ENCODE measurements at regions not wholly inside any gene's neighbourhood (a gene's known extent, or its start where the extent isn't known, plus 50 kb on each side); places are given as distances from the start of the nearest gene placed in this dataset.

DNA sequence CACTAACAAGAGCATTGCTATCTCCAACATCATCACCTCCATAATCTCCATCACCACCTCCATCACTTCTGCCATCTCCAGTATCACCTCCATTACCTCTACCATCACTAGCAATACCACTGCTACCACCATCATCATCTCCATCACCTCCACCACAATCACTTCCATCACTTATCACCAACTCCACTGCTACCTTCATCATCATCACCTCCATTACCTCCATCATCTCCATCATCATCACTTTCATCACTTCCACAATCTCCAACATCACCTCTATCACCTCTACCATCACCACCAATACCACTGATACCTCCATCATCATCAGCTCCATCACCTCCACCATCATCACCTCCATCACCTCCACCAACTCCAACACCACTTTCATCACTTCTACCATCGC, 102.4 kb upstream of the TMEM132C start:
- Histone ChIP-seq H3K27me3 (ENCODE audit: insufficient read depth, low read length) (no peaks in the 10 kb centered on the region), H4K20me1 (ENCODE audit: control insufficient read depth, insufficient read depth, insufficient read length) (no peaks in the 10 kb centered on the region), H4K8ac (replicated peaks; ENCODE audit: insufficient read length, low read depth, low read length) (no peak overlapping the region), H4K5ac (ENCODE audit: insufficient read length, low read depth, low read length) (no peak overlapping the region), H3K56ac (ENCODE audit: insufficient read length, low read depth, low read length) (no peak overlapping the region), H2BK5ac (ENCODE audit: insufficient read length, low read length) (no peak overlapping the region), H3K23me2 (ENCODE audit: insufficient read length, low read depth, low read length, poor library complexity, severe bottlenecking) (no peaks in the 10 kb centered on the region), H3K23ac (ENCODE audit: insufficient read length, low read depth, low read length) (no peak overlapping the region), H2BK15ac (ENCODE audit: low read depth, low read length) (no peak overlapping the region), H3K18ac (ENCODE audit: insufficient read length, low read depth, low read length) (no peak overlapping the region), H3K79me2 (ENCODE audit: insufficient read depth, low read length) (no peaks in the 10 kb centered on the region), H3K4ac (ENCODE audit: low read depth, low read length) (no peak overlapping the region), H3K4me1 (ENCODE audit: insufficient read depth, low read length) (peaks cover 6% of the 10 kb centered on the region; the same call in 1 of the 2 replicates), H3K9me3 (ENCODE audit: control insufficient read depth, low read depth, low read length) (no peaks in the 10 kb centered on the region), H2BK12ac (ENCODE audit: insufficient read length, low read depth, low read length) (no peak overlapping the region), H3K27ac (ENCODE audit: insufficient read length, low read depth, low read length) (no peak overlapping the region), H3K79me1 (ENCODE audit: insufficient read depth, low read depth, low read length, poor library complexity, severe bottlenecking) (no peaks in the 10 kb centered on the region), H3T11ph (ENCODE audit: low read length) (no peak overlapping the region), H4K91ac (ENCODE audit: insufficient read length, low read depth, low read length) (no peak overlapping the region), H2BK20ac (ENCODE audit: low read depth, low read length, poor library complexity, severe bottlenecking) (no peak overlapping the region), H2BK120ac (ENCODE audit: low read depth, low read length, poor library complexity, severe bottlenecking) (no peak overlapping the region), H3K9ac (ENCODE audit: extremely low read depth, insufficient read length, low read length) (no peak overlapping the region), H2AK5ac (ENCODE audit: insufficient read length, low read length) (no peak overlapping the region), H3K4me2 (ENCODE audit: insufficient read depth, insufficient read length, low read length) (no peak overlapping the region), H3K14ac (ENCODE audit: insufficient read depth, low read length) (no peak overlapping the region), H2AFZ (ENCODE audit: low read length) (no peak overlapping the region)
- TF ChIP-seq, protein P1, sequence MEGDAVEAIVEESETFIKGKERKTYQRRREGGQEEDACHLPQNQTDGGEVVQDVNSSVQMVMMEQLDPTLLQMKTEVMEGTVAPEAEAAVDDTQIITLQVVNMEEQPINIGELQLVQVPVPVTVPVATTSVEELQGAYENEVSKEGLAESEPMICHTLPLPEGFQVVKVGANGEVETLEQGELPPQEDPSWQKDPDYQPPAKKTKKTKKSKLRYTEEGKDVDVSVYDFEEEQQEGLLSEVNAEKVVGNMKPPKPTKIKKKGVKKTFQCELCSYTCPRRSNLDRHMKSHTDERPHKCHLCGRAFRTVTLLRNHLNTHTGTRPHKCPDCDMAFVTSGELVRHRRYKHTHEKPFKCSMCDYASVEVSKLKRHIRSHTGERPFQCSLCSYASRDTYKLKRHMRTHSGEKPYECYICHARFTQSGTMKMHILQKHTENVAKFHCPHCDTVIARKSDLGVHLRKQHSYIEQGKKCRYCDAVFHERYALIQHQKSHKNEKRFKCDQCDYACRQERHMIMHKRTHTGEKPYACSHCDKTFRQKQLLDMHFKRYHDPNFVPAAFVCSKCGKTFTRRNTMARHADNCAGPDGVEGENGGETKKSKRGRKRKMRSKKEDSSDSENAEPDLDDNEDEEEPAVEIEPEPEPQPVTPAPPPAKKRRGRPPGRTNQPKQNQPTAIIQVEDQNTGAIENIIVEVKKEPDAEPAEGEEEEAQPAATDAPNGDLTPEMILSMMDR (conservative IDR thresholded peaks at IDR 0.05), result no peak
- H3K27me3 Mint-ChIP-seq (ENCODE audit: low read depth), result peaks cover 4% of the 10 kb centered on the region
- peaks cover 36 to 39% of the 10 kb centered on the region in 2 experiments for H3K4me1 Mint-ChIP-seq
- WGBS (ENCODE audit: extremely low coverage, insufficient read length, low lambda C conversion rate), result 100% methylated on average over 1 of the region's 1 CpG
- no peak overlapping the region for H3K27ac Mint-ChIP-seq
- no peak for DNase-seq
- H3K9me3 Mint-ChIP-seq, result peaks cover 0 to 2% of the 10 kb centered on the region in 2 experiments; a peak in 2 of 5 replicates
- H3K4me3 Mint-ChIP-seq, result no peak overlapping the region
- peaks cover 0 to 6% (median 0%) of the 10 kb centered on the region in 3 experiments; a peak in 2 of 7 replicates for H3K36me3 Mint-ChIP-seq (ENCODE audit: insufficient read depth in 1 of 3, low read depth in 3 of 3)

Data from H9 (cell line).